ENCODE measurements at regions not wholly inside any gene's neighbourhood (a gene's known extent, or its start where the extent isn't known, plus 50 kb on each side); places are given as distances from the start of the nearest gene placed in this dataset.
"Not testable (repeated sequence)": the region's sequence is repeated elsewhere in the genome, so short reads cannot be mapped to it uniquely, and the experiment has no call there.

DNA sequence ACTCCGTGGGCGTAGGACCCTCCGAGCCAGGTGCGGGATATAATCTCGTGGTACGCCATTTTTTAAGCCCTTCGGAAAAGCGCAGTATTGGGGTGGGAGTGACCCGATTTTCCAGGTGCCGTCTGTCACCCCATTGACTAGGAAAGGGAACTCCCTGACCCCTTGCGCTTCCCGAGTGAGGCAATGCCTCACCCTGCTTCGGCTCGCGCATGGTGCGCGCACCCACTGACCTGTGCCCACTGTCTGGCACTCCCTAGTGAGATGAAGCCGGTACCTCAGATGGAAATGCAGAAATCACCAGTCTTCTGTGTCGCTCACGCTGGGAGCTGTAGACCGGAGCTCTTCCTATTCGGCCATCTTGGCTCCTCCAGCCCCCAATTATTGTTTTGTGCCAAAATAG, 459.7 kb upstream of the UBE2E2 start:
- in situ Hi-C loops (cut with HindIII; ENCODE audit: low pct_unique_long_range_greater_than_20kb, low sequenced_read_pairs); DNase-seq (ENCODE audit: low read depth, low spot score): not testable (repeated sequence)

DNA sequence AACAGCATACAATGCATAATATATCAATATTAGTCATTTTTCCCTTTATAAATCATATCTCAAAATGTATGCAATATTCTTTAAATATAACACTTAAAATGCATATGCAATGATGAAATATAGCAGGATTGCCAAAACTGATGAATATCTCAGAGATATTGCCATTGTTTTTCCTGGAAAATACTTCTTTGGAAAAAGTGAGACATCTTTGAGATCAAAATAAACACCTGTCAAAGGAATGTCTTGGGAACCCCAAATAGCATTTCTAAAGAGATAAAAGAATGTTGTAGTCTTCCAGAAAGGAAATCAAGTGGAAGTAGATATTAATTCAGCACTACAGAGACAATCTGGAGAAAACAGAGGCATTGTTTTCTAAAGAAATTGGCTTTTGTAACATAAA, 457.8 kb upstream of the UBE2E2 start:
- in situ Hi-C loops (cut with HindIII; ENCODE audit: low pct_unique_long_range_greater_than_20kb, low sequenced_read_pairs): no loop called here
- no peak for DNase-seq (ENCODE audit: low read depth, low spot score)

DNA sequence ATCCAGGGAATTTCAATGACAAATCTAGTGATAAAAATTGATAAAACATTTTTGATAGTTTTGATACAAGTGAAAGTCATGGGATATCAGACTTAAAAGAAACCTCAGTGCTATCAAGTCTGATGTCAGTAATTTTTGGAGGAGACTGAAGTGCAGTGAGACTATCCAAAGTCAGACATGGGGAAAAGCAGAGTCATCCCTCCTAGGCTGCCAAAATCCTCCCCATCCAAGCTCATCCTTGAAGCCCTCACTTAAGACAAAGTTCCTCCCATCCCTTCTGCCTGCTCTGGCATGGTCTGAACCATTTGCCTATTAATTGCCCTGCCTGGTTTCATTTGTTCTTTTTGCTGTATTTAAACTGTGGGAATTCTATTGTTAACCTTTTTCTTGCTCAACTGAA, 456.9 kb upstream of the UBE2E2 start:
- DNase-seq (ENCODE audit: low read depth, low spot score): no peak

DNA sequence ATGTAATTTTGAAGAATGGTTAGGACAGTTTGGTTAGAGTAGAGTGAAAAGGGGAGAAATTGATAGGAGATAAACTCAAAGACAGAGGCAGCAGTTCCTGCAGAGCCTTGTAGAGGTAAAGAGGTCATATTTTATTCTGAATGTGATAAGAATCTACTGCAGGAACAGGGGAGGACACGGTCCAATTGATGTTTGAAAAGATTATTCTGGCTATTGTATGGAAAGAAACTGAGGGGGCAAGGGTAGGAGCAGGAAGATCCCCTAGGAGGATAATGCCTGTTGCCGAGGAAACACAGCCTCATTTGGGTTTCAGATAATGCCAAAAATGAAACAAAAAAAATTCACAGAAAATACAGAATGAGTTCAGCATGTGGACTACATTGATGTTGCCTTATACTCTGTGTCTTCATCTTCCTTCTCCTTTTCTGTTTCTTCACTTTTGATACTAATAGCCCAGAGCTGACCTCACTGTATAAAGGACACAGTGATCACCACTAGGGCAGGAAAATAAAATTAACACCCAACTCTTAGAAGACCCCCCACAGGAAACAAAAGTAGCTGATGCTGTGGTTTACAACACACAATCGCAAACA, 454.6 kb upstream of the UBE2E2 start:
- in situ Hi-C loops (cut with HindIII; ENCODE audit: low pct_unique_long_range_greater_than_20kb, low sequenced_read_pairs): no loop called here
- no peak for DNase-seq (ENCODE audit: low read depth, low spot score)

More for the DNA sequence above, 456.9 kb upstream of the UBE2E2 start:
- in situ Hi-C loops (cut with HindIII; ENCODE audit: low pct_unique_long_range_greater_than_20kb, low sequenced_read_pairs): no loop called here

DNA sequence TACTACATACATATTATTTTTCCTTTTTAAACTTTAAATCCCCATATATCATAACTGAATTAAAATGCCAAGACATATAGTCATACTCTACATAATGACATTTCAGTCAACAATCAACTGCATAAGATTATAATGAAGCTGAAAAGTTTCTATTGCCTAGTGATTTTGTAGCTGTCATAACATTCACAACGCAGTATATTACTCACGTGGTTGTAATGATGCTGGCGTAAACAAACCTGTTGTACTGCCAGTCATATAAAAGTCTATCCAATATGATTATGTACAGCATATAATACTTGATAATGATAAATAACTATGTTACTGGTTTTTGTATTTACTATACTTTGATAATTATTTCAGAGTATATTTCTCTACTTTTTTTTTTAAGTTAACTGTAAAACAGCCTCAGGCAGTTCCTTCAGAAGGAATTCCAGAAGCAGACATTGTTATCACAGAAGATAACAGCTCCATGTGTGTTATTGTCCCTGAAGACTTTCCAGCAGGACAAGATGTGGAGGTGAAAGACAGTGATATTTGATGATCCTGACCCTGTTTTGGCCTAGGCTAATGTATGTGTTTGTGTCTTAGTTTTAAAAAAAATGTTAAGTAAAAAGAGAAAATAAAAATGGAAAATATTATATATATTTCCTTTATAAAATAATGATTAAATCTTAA, 443.4 kb upstream of the UBE2E2 start:
- in situ Hi-C loops (cut with HindIII; ENCODE audit: low pct_unique_long_range_greater_than_20kb, low sequenced_read_pairs): no loop called here
- DNase-seq (ENCODE audit: low read depth, low spot score): no peak

DNA sequence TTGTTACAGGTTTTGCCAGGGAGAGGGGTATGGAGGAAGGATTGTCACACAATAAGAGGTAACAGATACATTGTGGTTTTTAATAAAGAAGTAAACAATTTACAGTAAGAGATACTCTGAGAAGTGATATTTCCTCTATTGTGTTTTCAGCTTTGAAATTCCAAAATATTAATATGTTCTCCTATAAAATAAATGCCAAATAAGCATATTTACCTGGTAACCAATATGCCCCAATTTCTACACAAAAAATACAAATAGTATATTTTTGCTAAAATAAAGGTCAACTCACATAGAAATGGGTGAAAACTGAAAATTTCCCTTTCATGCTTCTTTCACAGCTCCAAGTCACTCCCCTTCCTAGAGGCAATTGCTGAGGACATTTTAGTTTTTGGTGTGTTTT, 437.4 kb upstream of the UBE2E2 start:
- DNase-seq (ENCODE audit: low read depth, low spot score): no peak
- in situ Hi-C loops (cut with HindIII; ENCODE audit: low pct_unique_long_range_greater_than_20kb, low sequenced_read_pairs): no loop called here

DNA sequence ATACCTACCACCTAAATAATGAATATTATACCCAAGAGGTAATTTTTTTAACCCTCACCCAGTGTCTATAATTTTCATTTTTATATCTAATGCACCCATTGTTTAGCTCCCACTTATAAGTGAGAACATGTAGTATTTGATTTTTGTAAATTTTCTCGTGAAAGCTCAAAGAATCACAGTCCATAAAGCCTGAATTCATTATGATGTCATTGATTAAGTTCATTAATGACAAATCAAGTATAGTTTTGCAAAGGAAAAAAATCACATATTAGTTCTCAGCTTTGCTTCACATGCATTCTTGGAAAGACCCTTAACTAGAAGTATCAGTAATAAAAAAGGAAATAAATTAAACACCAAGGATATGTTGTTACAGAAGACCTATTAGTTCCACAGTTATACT, 425.3 kb upstream of the UBE2E2 start:
- in situ Hi-C loops (cut with HindIII; ENCODE audit: low pct_unique_long_range_greater_than_20kb, low sequenced_read_pairs): no loop called here
- DNase-seq (ENCODE audit: low read depth, low spot score): no peak

DNA sequence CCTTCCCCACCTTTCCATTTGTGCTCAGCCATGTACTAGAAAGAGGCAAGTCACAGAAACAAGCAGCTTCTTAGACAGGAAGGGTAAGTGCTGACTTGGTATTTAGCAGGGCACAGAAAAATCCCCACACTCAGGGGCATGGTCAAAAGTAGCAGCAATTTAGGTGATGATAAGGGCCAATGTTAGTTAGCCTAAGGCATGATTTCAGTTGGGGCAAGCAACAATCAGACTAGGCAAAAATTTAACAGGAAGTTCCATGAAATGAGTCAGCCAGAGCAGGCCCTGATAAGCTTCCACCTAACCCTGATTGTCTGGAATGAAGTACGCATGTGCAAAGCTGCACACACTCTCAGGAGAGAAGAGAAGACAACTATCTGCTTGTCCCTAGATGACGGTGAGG, 423.4 kb upstream of the UBE2E2 start:
- DNase-seq (ENCODE audit: low read depth, low spot score): no peak

DNA sequence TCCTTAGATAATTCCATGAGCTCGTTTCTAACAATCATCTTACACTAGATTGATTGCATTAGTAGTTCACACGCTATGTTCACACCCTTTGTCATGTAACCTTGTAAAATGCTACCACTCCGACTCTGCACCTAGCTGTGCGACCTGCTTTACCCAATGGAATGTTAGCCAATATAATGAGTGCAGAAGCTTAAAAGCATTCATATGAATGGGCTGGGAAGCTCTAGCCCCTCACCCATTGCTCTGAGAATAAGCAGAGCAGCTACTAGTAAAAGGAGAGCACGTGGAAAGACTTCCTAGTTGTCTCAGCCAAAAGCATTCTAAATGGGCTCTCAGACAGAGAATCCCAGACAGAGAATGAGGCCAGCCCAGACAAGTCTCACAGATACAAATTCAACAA, 410.6 kb upstream of the UBE2E2 start:
- in situ Hi-C loops (cut with HindIII; ENCODE audit: low pct_unique_long_range_greater_than_20kb, low sequenced_read_pairs): no loop called here
- DNase-seq (ENCODE audit: low read depth, low spot score): no peak

More for the DNA sequence above, 423.4 kb upstream of the UBE2E2 start:
- in situ Hi-C loops (cut with HindIII; ENCODE audit: low pct_unique_long_range_greater_than_20kb, low sequenced_read_pairs): no loop called here

DNA sequence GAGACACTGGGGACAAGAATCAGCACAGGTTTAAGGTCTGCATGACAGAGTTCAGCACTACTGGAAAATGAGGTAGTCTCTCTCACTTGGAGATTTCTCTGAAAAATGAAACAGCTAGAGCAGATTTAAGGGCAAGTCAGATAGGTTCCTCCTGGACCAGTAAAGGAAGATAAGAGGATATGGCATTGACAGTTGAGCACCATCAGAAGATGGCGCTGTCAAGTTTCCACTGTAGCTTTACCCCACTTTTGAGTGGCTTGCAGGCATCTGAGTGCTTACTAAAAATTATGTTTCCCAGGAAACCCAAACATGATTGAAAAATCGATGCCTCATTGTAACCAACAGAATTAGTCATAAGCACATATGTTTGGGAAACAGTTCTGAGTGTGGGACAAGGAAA, 407.2 kb upstream of the UBE2E2 start:
- peak; percentile 13 for DNase-seq (ENCODE audit: low read depth, low spot score)
- in situ Hi-C loops (cut with HindIII; ENCODE audit: low pct_unique_long_range_greater_than_20kb, low sequenced_read_pairs): no loop called here

DNA sequence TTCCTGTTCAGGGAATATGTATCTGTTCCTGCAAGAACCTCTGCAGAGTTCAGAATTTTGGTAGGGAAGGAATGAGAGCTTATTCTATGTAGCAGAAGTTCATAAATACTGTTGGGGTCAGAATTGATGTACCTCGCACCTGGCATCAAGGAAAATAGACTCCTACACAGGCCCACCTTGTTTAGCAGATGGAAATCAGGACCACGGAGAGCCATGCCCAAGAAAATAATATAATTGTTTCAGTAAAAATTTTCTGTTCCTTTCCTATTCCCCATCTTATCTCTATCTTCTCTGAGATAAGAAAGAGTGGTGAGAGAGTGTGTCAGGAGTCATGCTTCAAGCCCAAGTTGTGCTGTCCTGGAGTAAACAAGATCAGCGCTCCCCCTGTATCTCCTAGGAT, 404.7 kb upstream of the UBE2E2 start:
- DNase-seq (ENCODE audit: low read depth, low spot score): no peak
- in situ Hi-C loops (cut with HindIII; ENCODE audit: low pct_unique_long_range_greater_than_20kb, low sequenced_read_pairs): no loop called here

DNA sequence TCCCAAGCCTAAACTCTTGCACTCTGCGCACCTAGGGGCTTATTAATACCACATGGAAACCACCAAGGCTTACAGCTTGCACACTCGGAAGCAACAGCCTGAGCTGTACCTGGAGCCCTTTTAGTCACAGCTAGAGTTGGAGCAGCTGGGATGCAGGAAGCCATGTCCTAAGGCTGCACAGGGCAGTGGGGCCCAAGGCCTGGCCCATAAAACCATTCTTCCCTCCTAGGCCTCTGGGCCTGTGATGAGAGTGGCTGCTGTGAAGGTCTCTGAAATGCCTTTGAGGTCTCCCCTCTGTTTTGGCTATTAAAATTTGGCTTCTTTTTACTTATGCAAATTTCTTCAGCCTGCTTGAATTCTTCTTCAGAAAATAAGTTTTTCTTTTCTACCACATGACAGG, 383.9 kb upstream of the UBE2E2 start:
- in situ Hi-C loops (cut with HindIII; ENCODE audit: low pct_unique_long_range_greater_than_20kb, low sequenced_read_pairs): no loop called here
- no peak for DNase-seq (ENCODE audit: low read depth, low spot score)

DNA sequence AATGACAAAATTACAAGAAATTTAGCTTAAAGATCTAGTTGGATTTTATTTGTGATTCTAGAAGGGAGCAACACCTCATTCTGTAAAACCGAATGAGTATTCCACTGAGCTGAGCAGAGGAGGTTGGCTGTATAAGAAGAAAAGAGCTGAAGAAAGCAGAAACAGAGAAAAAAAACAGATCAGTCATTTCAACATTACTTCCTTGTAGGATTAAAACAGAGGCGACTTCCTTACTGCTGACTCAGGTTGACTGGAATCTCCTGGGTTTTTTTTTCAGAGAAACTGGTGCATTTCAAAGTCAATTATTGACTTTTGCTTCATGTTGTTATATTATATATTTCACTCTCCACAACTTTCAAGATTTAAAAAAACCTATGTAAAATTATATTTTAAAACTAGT, 368.1 kb upstream of the UBE2E2 start:
- DNase-seq (ENCODE audit: low read depth, low spot score): no peak
- in situ Hi-C loops (cut with HindIII; ENCODE audit: low pct_unique_long_range_greater_than_20kb, low sequenced_read_pairs): no loop called here

DNA sequence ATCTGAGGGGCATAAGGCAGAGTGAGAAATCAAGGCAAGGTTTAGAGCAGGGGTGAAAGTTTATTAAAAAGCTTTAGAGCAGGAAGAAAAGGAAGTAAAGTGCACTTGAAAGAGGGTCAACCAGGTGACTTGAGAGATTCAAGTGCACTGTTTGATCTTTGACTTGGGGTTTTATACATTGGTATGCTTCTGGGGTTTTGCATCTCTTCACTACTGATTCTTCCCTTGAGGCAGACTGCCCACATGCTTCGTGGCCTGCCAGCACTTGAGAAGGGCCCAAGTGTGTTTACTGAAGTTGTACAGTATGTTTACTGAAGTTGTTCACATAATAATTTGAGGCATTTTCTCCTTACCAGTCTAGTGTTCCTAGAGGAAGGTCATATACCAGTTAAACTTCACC, 367.0 kb upstream of the UBE2E2 start:
- in situ Hi-C loops (cut with HindIII; ENCODE audit: low pct_unique_long_range_greater_than_20kb, low sequenced_read_pairs): no loop called here
- DNase-seq (ENCODE audit: low read depth, low spot score): no peak

DNA sequence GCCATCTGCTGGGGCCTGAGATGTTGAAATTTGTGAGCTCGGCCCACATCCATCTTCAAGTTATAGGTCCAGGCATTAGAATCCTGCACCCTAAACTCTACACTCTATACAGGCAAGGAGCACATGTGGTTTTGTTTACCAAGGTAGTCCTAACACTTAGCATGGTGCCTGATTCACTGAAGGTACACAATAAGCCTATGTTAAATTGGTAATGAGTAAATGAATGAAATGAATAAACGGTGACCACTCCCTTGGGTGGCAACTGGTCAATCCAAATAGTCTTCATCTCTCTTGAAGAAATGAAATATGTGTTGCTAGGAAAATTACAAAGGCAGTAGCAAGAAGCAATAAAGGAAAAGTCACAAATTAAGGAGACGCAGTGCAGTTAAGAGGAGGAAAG, 359.3 kb upstream of the UBE2E2 start:
- no peak for DNase-seq (ENCODE audit: low read depth, low spot score)
- in situ Hi-C loops (cut with HindIII; ENCODE audit: low pct_unique_long_range_greater_than_20kb, low sequenced_read_pairs): no loop called here

DNA sequence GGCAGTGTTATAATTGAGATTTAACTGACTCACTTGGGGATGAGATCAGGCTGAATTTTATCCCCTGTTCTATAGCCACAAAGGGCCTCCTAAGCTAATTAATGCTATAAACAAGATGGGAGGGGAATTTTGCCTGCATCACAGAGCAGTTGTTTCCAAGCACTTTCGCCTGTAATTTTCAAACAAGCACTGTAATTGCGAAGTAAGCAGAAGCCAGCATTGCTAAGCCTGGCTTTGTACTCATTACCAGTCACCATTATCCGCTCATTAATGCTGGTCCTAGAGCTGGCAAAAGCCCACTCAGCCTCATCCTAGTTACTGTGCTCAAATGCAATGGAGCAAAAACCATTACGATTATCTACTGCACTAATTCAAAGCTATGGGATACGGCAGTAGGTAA, 356.6 kb upstream of the UBE2E2 start:
- in situ Hi-C loops (cut with HindIII; ENCODE audit: low pct_unique_long_range_greater_than_20kb, low sequenced_read_pairs): no loop called here
- DNase-seq (ENCODE audit: low read depth, low spot score): no peak

DNA sequence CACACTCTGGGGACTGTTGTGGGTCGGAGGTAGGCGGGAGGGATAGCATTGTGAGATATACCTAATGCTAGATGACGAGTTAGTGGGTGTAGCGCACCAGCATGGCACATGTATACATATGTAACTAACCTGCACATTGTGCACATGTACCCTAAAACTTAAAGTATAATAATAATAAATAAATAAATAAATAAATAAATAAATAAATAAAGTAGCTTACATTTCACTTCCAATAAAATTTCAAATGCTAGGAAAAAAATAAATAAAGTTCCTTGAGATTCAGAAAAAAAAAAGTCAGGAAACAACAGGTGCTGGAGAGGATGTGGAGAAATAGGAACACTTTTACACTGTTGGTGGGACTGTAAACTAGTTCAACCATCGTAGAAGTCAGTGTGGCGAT, 353.5 kb upstream of the UBE2E2 start:
- DNase-seq (ENCODE audit: low read depth, low spot score); in situ Hi-C loops (cut with HindIII; ENCODE audit: low pct_unique_long_range_greater_than_20kb, low sequenced_read_pairs): not testable (repeated sequence)

DNA sequence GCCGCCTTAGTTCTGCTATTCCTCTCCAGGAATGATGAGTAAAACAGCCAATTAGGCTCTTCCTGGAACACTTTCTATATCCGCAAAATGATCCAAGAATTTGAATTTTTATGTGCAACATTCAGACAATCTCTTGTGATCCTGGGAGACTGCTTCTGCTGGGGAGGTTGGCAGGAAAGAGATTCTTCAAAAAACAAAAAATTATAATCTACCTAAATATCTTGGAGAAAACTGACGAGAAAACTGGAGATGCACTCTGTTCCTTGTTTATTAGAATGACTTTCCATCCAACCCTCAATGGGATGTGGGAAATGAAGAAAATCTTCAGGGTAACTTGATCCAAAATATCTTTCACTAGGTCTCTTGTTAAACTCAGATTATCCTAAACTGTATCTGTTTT, 346.3 kb upstream of the UBE2E2 start:
- no peak for DNase-seq (ENCODE audit: low read depth, low spot score)
- in situ Hi-C loops (cut with HindIII; ENCODE audit: low pct_unique_long_range_greater_than_20kb, low sequenced_read_pairs): no loop called here

DNA sequence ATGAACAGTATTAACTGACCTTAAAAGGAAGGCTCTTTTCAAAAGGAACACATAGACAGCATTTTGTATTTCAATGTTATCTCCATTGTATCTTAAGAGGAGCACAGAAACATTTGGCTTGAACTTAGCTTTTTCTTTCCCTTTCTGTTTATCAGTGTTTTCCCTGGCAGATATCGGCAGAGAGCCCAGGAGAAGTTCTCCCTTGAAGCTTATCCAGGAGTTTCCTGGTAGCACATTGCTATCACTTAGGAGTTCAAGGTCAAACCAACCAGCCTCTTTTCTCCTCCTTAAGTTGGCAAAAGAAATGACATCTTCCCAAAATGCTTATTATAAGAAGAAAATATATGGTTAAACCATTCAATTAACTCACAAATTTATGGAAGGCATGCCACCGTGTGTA, 344.6 kb upstream of the UBE2E2 start:
- in situ Hi-C loops (cut with HindIII; ENCODE audit: low pct_unique_long_range_greater_than_20kb, low sequenced_read_pairs): no loop called here
- DNase-seq (ENCODE audit: low read depth, low spot score): no peak

DNA sequence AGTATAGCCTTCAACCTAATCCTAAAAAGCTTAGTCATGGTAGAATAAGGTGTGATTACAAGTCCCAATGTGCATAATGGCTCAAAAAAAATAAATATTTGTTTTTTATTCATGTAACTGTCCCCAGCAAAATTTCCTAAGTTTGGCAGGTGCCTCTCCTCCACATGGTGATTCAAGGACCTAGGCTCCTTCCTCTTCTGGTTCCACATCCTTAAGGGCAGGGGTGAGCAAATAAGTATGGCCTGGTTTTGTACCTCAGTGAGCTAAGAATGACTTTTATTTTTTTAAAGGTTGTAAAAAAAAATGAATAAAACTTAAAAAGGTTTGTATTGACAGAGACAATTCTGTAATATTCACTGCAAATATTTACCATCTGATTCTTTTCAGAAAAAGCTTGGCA, 343.5 kb upstream of the UBE2E2 start:
- in situ Hi-C loops (cut with HindIII; ENCODE audit: low pct_unique_long_range_greater_than_20kb, low sequenced_read_pairs): no loop called here

More for the DNA sequence above, 343.5 kb upstream of the UBE2E2 start:
- DNase-seq (ENCODE audit: low read depth, low spot score): no peak

Measured in SK-MEL-5 (cell line).